ENCODE measurements at regions not wholly inside any gene's neighbourhood (a gene's known extent, or its start where the extent isn't known, plus 50 kb on each side); places are given as distances from the start of the nearest gene placed in this dataset.
"Not testable (repeated sequence)": the region's sequence is repeated elsewhere in the genome, so short reads cannot be mapped to it uniquely, and the experiment has no call there.

DNA sequence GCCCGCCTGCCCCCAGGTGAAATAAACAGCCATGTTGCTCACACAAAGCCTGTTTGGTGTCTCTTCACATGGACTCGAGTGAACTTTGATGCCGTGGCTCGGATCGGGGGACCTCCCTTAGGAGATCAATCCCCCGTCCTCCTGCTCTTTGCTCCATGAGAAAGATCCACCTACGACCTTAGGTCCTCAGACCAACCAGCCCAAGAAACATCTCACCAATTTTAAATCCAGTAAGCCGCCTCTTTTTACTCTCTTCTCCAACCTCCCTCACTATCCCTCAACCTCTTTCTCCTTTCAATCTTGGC is 521.0 kb downstream of the IRS2 start:
- H3K4me1 ChIP-seq; H3K36me3 ChIP-seq; H3K9me3 ChIP-seq; H3K4me3 ChIP-seq; H3K27me3 ChIP-seq; DNase-seq; H3K27ac ChIP-seq; intact Hi-C loops (cut with DNase I); ATAC-seq: not testable (repeated sequence)

DNA sequence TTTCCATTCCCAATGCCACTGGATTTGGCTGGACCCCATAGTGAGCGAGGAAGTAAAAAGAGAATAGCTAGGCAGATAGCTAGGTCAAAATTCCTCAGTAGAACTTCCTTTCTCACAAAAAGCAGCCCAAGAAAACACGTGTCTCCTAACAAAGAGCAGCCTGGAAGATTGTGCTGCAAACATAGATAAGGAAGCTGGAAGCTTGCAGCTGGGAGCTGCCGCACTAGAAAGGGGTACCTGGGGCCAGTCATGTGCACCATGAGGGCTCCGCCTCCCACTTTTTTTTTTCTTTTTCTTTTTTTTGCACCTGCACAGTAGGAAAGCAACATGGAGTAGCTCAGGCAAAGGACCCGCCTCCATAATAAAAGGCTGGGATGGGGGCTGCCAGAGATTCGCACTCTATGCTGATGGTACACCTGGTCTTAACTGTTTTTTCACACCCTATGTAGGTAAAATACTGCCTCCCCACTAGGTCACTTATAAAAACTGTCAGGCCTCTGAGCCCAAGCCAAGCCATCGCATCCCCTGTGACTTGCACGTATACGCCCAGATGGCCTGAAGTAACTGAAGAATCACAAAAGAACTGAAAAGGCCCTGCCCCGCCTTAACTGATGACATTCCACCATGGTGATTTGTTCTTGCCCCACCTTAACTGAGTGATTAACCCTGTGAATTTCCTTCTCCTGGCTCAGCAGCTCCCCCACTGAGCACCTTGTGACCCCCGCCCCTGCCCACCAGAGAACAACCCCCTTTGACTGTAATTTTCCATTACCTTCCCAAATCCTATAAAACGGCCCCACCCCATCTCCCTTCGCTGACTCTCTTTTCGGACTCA is 521.6 kb downstream of the IRS2 start:
- intact Hi-C loops (cut with DNase I); H3K27ac ChIP-seq; H3K36me3 ChIP-seq; H3K4me3 ChIP-seq; H3K9me3 ChIP-seq; H3K27me3 ChIP-seq; H3K4me1 ChIP-seq; ATAC-seq; DNase-seq: not testable (repeated sequence)

DNA sequence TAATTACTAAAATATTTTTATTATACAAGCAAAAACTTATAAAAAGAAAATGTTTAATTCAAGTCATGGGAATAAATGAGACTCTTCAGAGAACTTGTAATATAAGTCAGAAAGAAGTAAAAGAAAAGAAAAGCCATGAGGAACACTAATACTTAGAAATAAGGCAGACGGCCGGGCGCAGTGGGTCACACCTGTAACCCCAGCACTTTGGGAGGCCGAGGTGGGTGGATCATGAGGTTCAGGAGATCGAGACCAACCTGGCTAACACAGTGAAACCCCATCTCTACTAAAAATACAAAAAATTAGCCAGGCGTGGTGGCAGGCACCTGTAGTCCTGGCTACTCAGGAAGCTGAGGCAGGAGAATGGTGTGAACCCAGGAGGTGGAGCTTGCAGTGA is 528.6 kb downstream of the IRS2 start:
- ATAC-seq; H3K4me3 ChIP-seq; intact Hi-C loops (cut with DNase I): not testable (repeated sequence)

More for the DNA sequence above, 528.6 kb downstream of the IRS2 start:
- H3K27ac ChIP-seq, H3K36me3 ChIP-seq, H3K27me3 ChIP-seq, DNase-seq, H3K4me1 ChIP-seq, H3K9me3 ChIP-seq: not testable (repeated sequence)

Data from upper lobe of right lung (tissue), 1 donor.